H9 (cell line): ENCODE measurements at regions not wholly inside any gene's neighbourhood (a gene's known extent, or its start where the extent isn't known, plus 50 kb on each side); places are given as distances from the start of the nearest gene placed in this dataset.

Experiments used
- DNase-seq: peaks from one replicate; pipeline ENCODE4 v3.0.0-alpha.2; 2017
- H2AFZ ChIP-seq: one replicate; pipeline ENCODE4 v1.6.1; 2013; ENCODE audit warnings: mild to moderate bottlenecking, low read length, control low read depth, moderate library complexity
- H2AK5ac ChIP-seq: 2 replicates; pipeline ENCODE4 v1.6.1; 2013; ENCODE audit warnings: low read length, control low read depth, mixed read lengths; ENCODE audit not compliant: insufficient read length
- H2BK120ac ChIP-seq: one replicate; pipeline ENCODE4 v1.6.1; 2013; ENCODE audit warnings: low read depth, mild to moderate bottlenecking, low read length, control low read depth, inconsistent platforms; ENCODE audit not compliant: poor library complexity, severe bottlenecking
- H2BK12ac ChIP-seq: 2 replicates; pipeline ENCODE4 v1.6.1; 2013; ENCODE audit warnings: low read length, control low read depth, mixed read lengths, low read depth; ENCODE audit not compliant: insufficient read length
- H2BK15ac ChIP-seq: 2 replicates; pipeline ENCODE4 v1.6.1; 2013; ENCODE audit warnings: low read depth, low read length, control low read depth
- H2BK20ac ChIP-seq: one replicate; pipeline ENCODE4 v1.6.1; 2013; ENCODE audit warnings: low read depth, mild to moderate bottlenecking, low read length, control low read depth, inconsistent platforms; ENCODE audit not compliant: poor library complexity, severe bottlenecking
- H2BK5ac ChIP-seq: 2 replicates; pipeline ENCODE4 v1.6.1; 2013; ENCODE audit warnings: low read length, control low read depth, mixed read lengths; ENCODE audit not compliant: insufficient read length
- H3K14ac ChIP-seq: 2 replicates; pipeline ENCODE4 v1.6.1; 2013; ENCODE audit warnings: low read length, control low read depth; ENCODE audit not compliant: insufficient read depth
- H3K18ac ChIP-seq: 2 replicates; pipeline ENCODE4 v1.6.1; 2013; ENCODE audit warnings: low read depth, mild to moderate bottlenecking, mixed read lengths, low read length, control low read depth; ENCODE audit not compliant: insufficient read length
- H3K23ac ChIP-seq: 2 replicates; pipeline ENCODE4 v1.6.1; 2013; ENCODE audit warnings: low read length, control low read depth, mixed read lengths, low read depth; ENCODE audit not compliant: insufficient read length
- H3K23me2 ChIP-seq: 2 replicates; pipeline ENCODE4 v1.6.1; 2013; ENCODE audit warnings: low read depth, mild to moderate bottlenecking, mixed read lengths, low read length, control low read depth; ENCODE audit not compliant: insufficient read length, poor library complexity, severe bottlenecking
- H3K27ac ChIP-seq: 2 replicates; pipeline ENCODE4 v1.5.1; 2013; ENCODE audit warnings: low read length, control low read depth, mixed read lengths, low read depth; ENCODE audit not compliant: insufficient read length
- H3K27me3 ChIP-seq: 2 replicates; pipeline ENCODE4 v1.6.1; 2013; ENCODE audit warnings: low read length, control low read depth, inconsistent platforms; ENCODE audit not compliant: insufficient read depth
- H3K4ac ChIP-seq: 2 replicates; pipeline ENCODE4 v1.6.1; 2013; ENCODE audit warnings: low read depth, mild to moderate bottlenecking, control low read depth, inconsistent platforms, low read length, moderate library complexity
- H3K4me1 ChIP-seq: 2 replicates; pipeline ENCODE4 v1.6.1; 2013; ENCODE audit warnings: low read length, control low read depth, inconsistent platforms; ENCODE audit not compliant: insufficient read depth
- H3K4me2 ChIP-seq: 2 replicates; pipeline ENCODE4 v1.6.1; 2013; ENCODE audit warnings: low read length, control low read depth, mixed read lengths; ENCODE audit not compliant: insufficient read length, insufficient read depth
- H3K56ac ChIP-seq: 2 replicates; pipeline ENCODE4 v1.6.1; 2013; ENCODE audit warnings: low read depth, mild to moderate bottlenecking, mixed read lengths, low read length, control low read depth; ENCODE audit not compliant: insufficient read length
- H3K79me1 ChIP-seq: 2 replicates; pipeline ENCODE4 v1.6.1; 2013; ENCODE audit warnings: low read depth, mild to moderate bottlenecking, moderate library complexity, low read length, control low read depth, inconsistent platforms; ENCODE audit not compliant: insufficient read depth, poor library complexity, severe bottlenecking
- H3K79me2 ChIP-seq: 2 replicates; pipeline ENCODE4 v1.6.1; 2013; ENCODE audit warnings: low read length, control low read depth, inconsistent platforms; ENCODE audit not compliant: insufficient read depth
- H3K9ac ChIP-seq: 2 replicates; pipeline ENCODE4 v1.6.1; 2013; ENCODE audit warnings: low read length, control low read depth, mixed read lengths; ENCODE audit not compliant: insufficient read length; ENCODE audit errors: extremely low read depth
- H3K9me3 ChIP-seq: one replicate; pipeline ENCODE4 v1.6.1; 2013; ENCODE audit warnings: low read depth, low read length, inconsistent platforms; ENCODE audit not compliant: control insufficient read depth
- H3T11ph ChIP-seq: one replicate; pipeline ENCODE4 v1.6.1; 2013; ENCODE audit warnings: mild to moderate bottlenecking, low read length, control low read depth, inconsistent platforms
- H4K20me1 ChIP-seq: one replicate; pipeline ENCODE4 v1.6.1; 2013; ENCODE audit not compliant: control insufficient read depth, insufficient read length, insufficient read depth
- H4K5ac ChIP-seq: 2 replicates; pipeline ENCODE4 v1.6.1; 2013; ENCODE audit warnings: low read depth, mild to moderate bottlenecking, mixed read lengths, low read length, control low read depth; ENCODE audit not compliant: insufficient read length
- H4K8ac ChIP-seq: replicated peaks from 2 replicates; pipeline ENCODE4 v1.6.1; 2013; ENCODE audit warnings: low read length, control low read depth, mixed read lengths, low read depth; ENCODE audit not compliant: insufficient read length
- H4K91ac ChIP-seq: 2 replicates; pipeline ENCODE4 v1.6.1; 2013; ENCODE audit warnings: low read depth, mild to moderate bottlenecking, moderate library complexity, mixed read lengths, low read length, control low read depth; ENCODE audit not compliant: insufficient read length
- H3K27ac Mint-ChIP-seq, 3 experiments: 2 replicates in 2 of 3; 3 replicates in 1 of 3; pipeline ENCODE4 v1.8.0; 2020 to 2021; ENCODE audit warnings: mixed read lengths in 3 of 3, mild to moderate bottlenecking in 1 of 3, moderate library complexity in 1 of 3
- H3K27me3 Mint-ChIP-seq: 2 replicates; pipeline ENCODE4 v1.8.0; 2021; ENCODE audit warnings: low read depth, mild to moderate bottlenecking, moderate library complexity, mixed read lengths
- H3K36me3 Mint-ChIP-seq, 3 experiments: 2 replicates in 2 of 3; 3 replicates in 1 of 3; pipeline ENCODE4 v1.8.0; 2020 to 2021; ENCODE audit warnings: low read depth in 3 of 3, mixed read lengths in 3 of 3; ENCODE audit not compliant: insufficient read depth in 1 of 3
- H3K4me1 Mint-ChIP-seq, 2 experiments: 2 replicates each; pipeline ENCODE4 v1.8.0; 2020; ENCODE audit warnings: mixed read lengths in 2 of 2
- H3K4me3 Mint-ChIP-seq, 2 experiments: 2 replicates in 1 of 2; 3 replicates in 1 of 2; pipeline ENCODE4 v1.8.0; 2020 to 2021; ENCODE audit warnings: mild to moderate bottlenecking in 2 of 2, mixed read lengths in 2 of 2, moderate library complexity in 1 of 2
- H3K9me3 Mint-ChIP-seq, 2 experiments: 2 replicates in 1 of 2; 3 replicates in 1 of 2; pipeline ENCODE4 v1.8.0; 2020; ENCODE audit warnings: mild to moderate bottlenecking in 2 of 2, mixed read lengths in 2 of 2, moderate library complexity in 1 of 2
- CTCF ChIP-seq: fragments of 200-600 bp; sonication (generic); conservative IDR thresholded peaks from 3 replicates; pipeline ENCODE4 v1.8.0; 2021; ENCODE audit warnings: antibody characterized with exemption, mild to moderate bottlenecking
- WGBS: extraction: QIAGEN DNeasy Blood & Tissue Kit; methylation state at CpG from one replicate; pipeline ENCODE4 v1.1.7; 2013; ENCODE audit warnings: missing lambda C conversion rate, low lambda C conversion rate, mixed read lengths; ENCODE audit not compliant: insufficient read length; ENCODE audit errors: extremely low coverage; 5-methylcytosine and 5-hydroxymethylcytosine counted together

GRCh38 chr3:117964814-117965213, 1069.8 kb downstream of the IGSF11 start:
- no peak for DNase-seq
- no peaks in the 10 kb centered on the region for H3K23me2 ChIP-seq
- peaks cover 0 to 5% of the 10 kb centered on the region in 2 experiments; a peak in 2 of 4 replicates for H3K4me1 Mint-ChIP-seq
- no peak overlapping the region for H3K56ac ChIP-seq
- no peak overlapping the region for H3K23ac ChIP-seq
- H2BK12ac ChIP-seq, result no peak overlapping the region
- H3K9me3 ChIP-seq, result peaks cover 4% of the 10 kb centered on the region
- no peak overlapping the region for H4K8ac ChIP-seq
- no peaks in the 10 kb centered on the region for H3K36me3 Mint-ChIP-seq
- no peak overlapping the region for H3K27ac Mint-ChIP-seq
- H2BK20ac ChIP-seq, result no peak overlapping the region
- no peak overlapping the region for H3K4ac ChIP-seq
- no peak overlapping the region for H3K4me2 ChIP-seq
- no peak overlapping the region for H3T11ph ChIP-seq
- H3K9me3 Mint-ChIP-seq, result 0 out of 5 replicates have a peak, but pooled peaks cover 0 to 4% of the 10 kb centered on the region in 2 experiments
- H3K4me1 ChIP-seq, result no peaks in the 10 kb centered on the region; the same call in 1 of the 2 replicates
- no CpG with 5 or more reads among the region's 4 CpGs for WGBS
- no peak overlapping the region for H3K27ac ChIP-seq
- TF ChIP-seq CTCF, result no peak
- no peak overlapping the region for H2AK5ac ChIP-seq
- no peaks in the 10 kb centered on the region for H3K79me2 ChIP-seq
- no peaks in the 10 kb centered on the region for H3K79me1 ChIP-seq
- no peak overlapping the region for H2AFZ ChIP-seq
- no peaks in the 10 kb centered on the region for H4K20me1 ChIP-seq
- no peak overlapping the region for H2BK5ac ChIP-seq
- no peak overlapping the region for H4K5ac ChIP-seq
- H3K27me3 Mint-ChIP-seq, result no peaks in the 10 kb centered on the region
- no peak overlapping the region for H2BK15ac ChIP-seq
- no peaks in the 10 kb centered on the region for H3K27me3 ChIP-seq
- H3K14ac ChIP-seq, result no peak overlapping the region
- no peak overlapping the region for H4K91ac ChIP-seq
- no peak overlapping the region for H3K4me3 Mint-ChIP-seq
- no peak overlapping the region for H3K9ac ChIP-seq
- H2BK120ac ChIP-seq, result no peak overlapping the region
- no peak overlapping the region for H3K18ac ChIP-seq
